SK-N-SH (cell line): ENCODE measurements at regions not wholly inside any gene's neighbourhood (a gene's known extent, or its start where the extent isn't known, plus 50 kb on each side); places are given as distances from the start of the nearest gene placed in this dataset.

Experiments
- CTCF ChIA-PET: fragments of 300-600, 350-600 bp; formaldehyde crosslinking; extraction: SDS; loops from one replicate; lab custom pipeline; 2021; lab: Yijun Ruan, JAX
- POLR2A ChIA-PET: fragments of 350-600 bp; sonication (Branson Sonifier 250); formaldehyde crosslinking; extraction: SDS; loops from one replicate; lab custom pipeline; 2020; ENCODE audit warnings: antibody characterized with exemption, inconsistent platforms; lab: Yijun Ruan, JAX
- DNase-seq: peaks from one replicate; pipeline ENCODE4 v3.0.0; 2012
- H2AFZ ChIP-seq: fragments of 200-600 bp; sonication (generic); 2 replicates; pipeline ENCODE4 v1.8.1; 2016; ENCODE audit warnings: antibody characterized with exemption, mild to moderate bottlenecking, low read depth
- H3F3A ChIP-seq: fragments of 200-600 bp; sonication (generic); replicated peaks from 2 replicates; pipeline ENCODE3; 2016; ENCODE audit warnings: antibody characterized with exemption, mild to moderate bottlenecking; ENCODE audit not compliant: insufficient read depth
- H3K27ac ChIP-seq, 2 experiments: fragments of 200-500 bp in 1 of 2; fragments of 200-600 bp in 1 of 2; sonication (Bioruptor generic) in 1 of 2; sonication (generic), shearing (Covaris generic) in 1 of 2; 2 replicates each; pipeline versions ENCODE4 v1.5.1 to v1.6.1; 2014 to 2016; ENCODE audit warnings: low read depth in 2 of 2, inconsistent platforms in 1 of 2, low read length in 1 of 2, mild to moderate bottlenecking in 1 of 2, mixed read lengths in 1 of 2
- H3K27me3 ChIP-seq: fragments of 200-600 bp; sonication (generic), shearing (Covaris generic); 2 replicates; pipeline ENCODE4 v1.6.1; 2016; ENCODE audit warnings: mixed run types; ENCODE audit not compliant: insufficient read depth
- H3K36me3 ChIP-seq, 2 experiments: fragments of 200-500 bp in 1 of 2; fragments of 200-600 bp in 1 of 2; sonication (Bioruptor generic) in 1 of 2; sonication (generic) in 1 of 2; replicated peaks in 1 of 2; 2 replicates each; pipeline versions ENCODE3 to v1.5.1; 2014 to 2016; ENCODE audit warnings: low read length in 1 of 2, mild to moderate bottlenecking in 1 of 2; ENCODE audit not compliant: insufficient read depth in 2 of 2, control insufficient read depth in 1 of 2
- H3K4me1 ChIP-seq, 2 experiments: fragments of 200-500 bp in 1 of 2; fragments of 200-600 bp in 1 of 2; sonication (Bioruptor generic) in 1 of 2; sonication (generic), shearing (Covaris generic) in 1 of 2; 2 replicates each; pipeline versions ENCODE4 v1.5.1 to v1.6.1; 2014 to 2016; ENCODE audit warnings: low read depth in 1 of 2, low read length in 1 of 2, mixed run types in 1 of 2; ENCODE audit not compliant: insufficient read depth in 2 of 2, control insufficient read depth in 1 of 2
- H3K4me2 ChIP-seq: fragments of 200-600 bp; sonication (generic), shearing (Covaris generic); 2 replicates; pipeline ENCODE4 v1.6.1; 2017; ENCODE audit warnings: mixed run types
- H3K4me3 ChIP-seq, 2 experiments: fragments of 200-500 bp in 1 of 2; fragments of 200-600 bp in 1 of 2; sonication (Bioruptor generic) in 1 of 2; sonication (generic), shearing (Covaris generic) in 1 of 2; 2 replicates each; pipeline versions ENCODE4 v1.5.1 to v1.8.1; 2014 to 2016; ENCODE audit warnings: low read depth in 2 of 2, inconsistent platforms in 1 of 2, low read length in 1 of 2, mild to moderate bottlenecking in 1 of 2, mixed read lengths in 1 of 2, moderate library complexity in 1 of 2
- H3K79me2 ChIP-seq: fragments of 200-600 bp; sonication (generic); 2 replicates; pipeline ENCODE4 v1.8.1; 2017; ENCODE audit warnings: mild to moderate bottlenecking; ENCODE audit not compliant: insufficient read depth
- H3K9ac ChIP-seq: fragments of 200-600 bp; sonication (generic); 2 replicates; pipeline ENCODE4 v1.6.1; 2017; ENCODE audit warnings: mixed run types
- H3K9me2 ChIP-seq: fragments of 200-600 bp; sonication (generic); 2 replicates; pipeline ENCODE4 v1.6.1; 2017; ENCODE audit warnings: mixed run types
- H3K9me3 ChIP-seq: fragments of 200-600 bp; sonication (generic); 2 replicates; pipeline ENCODE4 v1.6.1; 2017; ENCODE audit warnings: mixed run types, mild to moderate bottlenecking, moderate library complexity
- H4K20me1 ChIP-seq: fragments of 200-600 bp; sonication (generic); 2 replicates; pipeline ENCODE4 v1.6.1; 2017; ENCODE audit warnings: mild to moderate bottlenecking, mixed run types; ENCODE audit not compliant: insufficient read depth
- FOSL2 ChIP-seq: IDR thresholded peaks from 2 replicates; pipeline ENCODE4 v1.4.0; 2012; ENCODE audit warnings: low read depth, mild to moderate bottlenecking, moderate library complexity, borderline replicate concordance
- MEF2A ChIP-seq: IDR thresholded peaks from 2 replicates; pipeline ENCODE4 v1.4.0; 2012; ENCODE audit warnings: low read depth, borderline replicate concordance
- NRF1 ChIP-seq: IDR thresholded peaks from 2 replicates; pipeline ENCODE4 v1.6.1; 2012; ENCODE audit warnings: low read depth, mild to moderate bottlenecking, low read length
- RAD21 ChIP-seq: IDR thresholded peaks from 2 replicates; pipeline ENCODE4 v1.6.1; 2012; ENCODE audit warnings: mild to moderate bottlenecking, low read length
- RCOR1 ChIP-seq: fragments of 150-350 bp; IDR thresholded peaks from 2 replicates; pipeline ENCODE4 v1.6.1; 2017; ENCODE audit warnings: antibody characterized with exemption, low read length
- RXRA ChIP-seq: IDR thresholded peaks from 2 replicates; pipeline ENCODE4 v1.4.0; 2012; ENCODE audit warnings: low read depth, mild to moderate bottlenecking, borderline replicate concordance
- TAF1 ChIP-seq: IDR thresholded peaks from 2 replicates; pipeline ENCODE4 v1.6.1; 2012; ENCODE audit warnings: low read depth, mild to moderate bottlenecking, low read length, moderate library complexity, borderline replicate concordance
- YY1 ChIP-seq: IDR thresholded peaks from 2 replicates; pipeline ENCODE4 v1.4.0; 2012; ENCODE audit warnings: low read depth, mild to moderate bottlenecking
- WGBS: methylation state at CpG from one replicate; pipeline ENCODE4 v1.1.6; 2017; ENCODE audit warnings: low lambda C conversion rate; 5-methylcytosine and 5-hydroxymethylcytosine counted together
- TF ChIP-seq, protein P1 (sequence below): fragments of 200-600 bp; sonication (generic); IDR thresholded peaks from 2 replicates; pipeline ENCODE4 v1.6.1; 2017; ENCODE audit warnings: antibody characterized with exemption, mild to moderate bottlenecking, moderate library complexity
- TF ChIP-seq, protein P2 (sequence below): IDR thresholded peaks from 2 replicates; pipeline ENCODE4 v1.6.1; 2012; ENCODE audit warnings: mild to moderate bottlenecking, low read depth, low read length, moderate library complexity
- TF ChIP-seq, protein P3 (sequence below): fragments of 150-350 bp; IDR thresholded peaks from 2 replicates; pipeline ENCODE4 v1.6.1; 2017; ENCODE audit warnings: antibody characterized with exemption, low read length, low read depth, borderline replicate concordance
- TF ChIP-seq, protein P4 (sequence below): fragments of 150-350 bp; IDR thresholded peaks from 2 replicates; pipeline ENCODE4 v1.6.1; 2016; ENCODE audit warnings: mild to moderate bottlenecking, low read depth, low read length
- TF ChIP-seq, protein P5 (sequence below): IDR thresholded peaks from 2 replicates; pipeline ENCODE4; 2012

DNA sequence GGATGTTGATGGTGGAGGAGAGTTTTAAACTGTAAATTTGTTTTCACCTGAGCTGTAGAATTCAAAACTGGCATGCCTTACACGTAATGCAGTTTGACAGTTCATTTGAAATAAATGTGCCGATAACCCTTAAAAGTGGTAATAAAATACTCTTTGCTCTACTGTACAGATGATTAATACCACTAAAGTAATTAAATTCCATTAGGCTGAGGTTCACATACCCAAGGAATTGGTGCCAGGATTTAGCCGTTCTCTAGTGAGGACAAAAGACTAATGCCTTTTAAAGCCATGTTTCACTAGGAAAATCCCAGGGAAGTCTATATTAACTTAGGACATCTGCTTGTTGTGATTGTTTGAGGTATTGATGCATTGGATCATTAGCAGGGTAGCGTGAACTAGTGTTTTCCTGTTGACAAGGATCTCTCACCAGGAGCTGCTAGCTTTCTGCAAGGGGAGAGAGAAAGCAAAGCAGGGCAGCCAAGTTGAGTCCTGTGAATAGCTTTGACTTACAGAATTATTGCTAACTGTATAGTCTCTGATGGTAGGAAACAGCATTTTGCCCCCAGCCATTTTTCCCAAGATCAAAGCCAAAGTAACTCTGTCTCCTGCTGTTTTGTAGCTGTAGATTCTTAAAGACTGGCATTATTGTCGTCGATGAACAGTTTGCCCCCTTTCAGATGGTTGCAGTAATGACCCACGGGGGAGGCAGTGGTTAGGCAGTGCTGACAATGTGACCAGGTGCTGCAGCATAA is 280.9 kb upstream of the FANCL start:
- no peak overlapping the region for H2AFZ ChIP-seq
- no peaks in the 10 kb centered on the region for H4K20me1 ChIP-seq
- no peaks in the 10 kb centered on the region for H3F3A ChIP-seq
- TF ChIP-seq, protein P1, sequence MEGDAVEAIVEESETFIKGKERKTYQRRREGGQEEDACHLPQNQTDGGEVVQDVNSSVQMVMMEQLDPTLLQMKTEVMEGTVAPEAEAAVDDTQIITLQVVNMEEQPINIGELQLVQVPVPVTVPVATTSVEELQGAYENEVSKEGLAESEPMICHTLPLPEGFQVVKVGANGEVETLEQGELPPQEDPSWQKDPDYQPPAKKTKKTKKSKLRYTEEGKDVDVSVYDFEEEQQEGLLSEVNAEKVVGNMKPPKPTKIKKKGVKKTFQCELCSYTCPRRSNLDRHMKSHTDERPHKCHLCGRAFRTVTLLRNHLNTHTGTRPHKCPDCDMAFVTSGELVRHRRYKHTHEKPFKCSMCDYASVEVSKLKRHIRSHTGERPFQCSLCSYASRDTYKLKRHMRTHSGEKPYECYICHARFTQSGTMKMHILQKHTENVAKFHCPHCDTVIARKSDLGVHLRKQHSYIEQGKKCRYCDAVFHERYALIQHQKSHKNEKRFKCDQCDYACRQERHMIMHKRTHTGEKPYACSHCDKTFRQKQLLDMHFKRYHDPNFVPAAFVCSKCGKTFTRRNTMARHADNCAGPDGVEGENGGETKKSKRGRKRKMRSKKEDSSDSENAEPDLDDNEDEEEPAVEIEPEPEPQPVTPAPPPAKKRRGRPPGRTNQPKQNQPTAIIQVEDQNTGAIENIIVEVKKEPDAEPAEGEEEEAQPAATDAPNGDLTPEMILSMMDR, result no peak
- TF ChIP-seq NRF1 (no peak), MEF2A (no peak), TAF1 (no peak), RCOR1 (no peak), YY1 (no peak), FOSL2 (no peak), RXRA (no peak), RAD21 (no peak)
- TF ChIP-seq, protein P2, sequence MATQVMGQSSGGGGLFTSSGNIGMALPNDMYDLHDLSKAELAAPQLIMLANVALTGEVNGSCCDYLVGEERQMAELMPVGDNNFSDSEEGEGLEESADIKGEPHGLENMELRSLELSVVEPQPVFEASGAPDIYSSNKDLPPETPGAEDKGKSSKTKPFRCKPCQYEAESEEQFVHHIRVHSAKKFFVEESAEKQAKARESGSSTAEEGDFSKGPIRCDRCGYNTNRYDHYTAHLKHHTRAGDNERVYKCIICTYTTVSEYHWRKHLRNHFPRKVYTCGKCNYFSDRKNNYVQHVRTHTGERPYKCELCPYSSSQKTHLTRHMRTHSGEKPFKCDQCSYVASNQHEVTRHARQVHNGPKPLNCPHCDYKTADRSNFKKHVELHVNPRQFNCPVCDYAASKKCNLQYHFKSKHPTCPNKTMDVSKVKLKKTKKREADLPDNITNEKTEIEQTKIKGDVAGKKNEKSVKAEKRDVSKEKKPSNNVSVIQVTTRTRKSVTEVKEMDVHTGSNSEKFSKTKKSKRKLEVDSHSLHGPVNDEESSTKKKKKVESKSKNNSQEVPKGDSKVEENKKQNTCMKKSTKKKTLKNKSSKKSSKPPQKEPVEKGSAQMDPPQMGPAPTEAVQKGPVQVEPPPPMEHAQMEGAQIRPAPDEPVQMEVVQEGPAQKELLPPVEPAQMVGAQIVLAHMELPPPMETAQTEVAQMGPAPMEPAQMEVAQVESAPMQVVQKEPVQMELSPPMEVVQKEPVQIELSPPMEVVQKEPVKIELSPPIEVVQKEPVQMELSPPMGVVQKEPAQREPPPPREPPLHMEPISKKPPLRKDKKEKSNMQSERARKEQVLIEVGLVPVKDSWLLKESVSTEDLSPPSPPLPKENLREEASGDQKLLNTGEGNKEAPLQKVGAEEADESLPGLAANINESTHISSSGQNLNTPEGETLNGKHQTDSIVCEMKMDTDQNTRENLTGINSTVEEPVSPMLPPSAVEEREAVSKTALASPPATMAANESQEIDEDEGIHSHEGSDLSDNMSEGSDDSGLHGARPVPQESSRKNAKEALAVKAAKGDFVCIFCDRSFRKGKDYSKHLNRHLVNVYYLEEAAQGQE, result no peak
- TF ChIP-seq, protein P3, sequence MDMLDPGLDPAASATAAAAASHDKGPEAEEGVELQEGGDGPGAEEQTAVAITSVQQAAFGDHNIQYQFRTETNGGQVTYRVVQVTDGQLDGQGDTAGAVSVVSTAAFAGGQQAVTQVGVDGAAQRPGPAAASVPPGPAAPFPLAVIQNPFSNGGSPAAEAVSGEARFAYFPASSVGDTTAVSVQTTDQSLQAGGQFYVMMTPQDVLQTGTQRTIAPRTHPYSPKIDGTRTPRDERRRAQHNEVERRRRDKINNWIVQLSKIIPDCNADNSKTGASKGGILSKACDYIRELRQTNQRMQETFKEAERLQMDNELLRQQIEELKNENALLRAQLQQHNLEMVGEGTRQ, result no peak
- TF ChIP-seq, protein P4, sequence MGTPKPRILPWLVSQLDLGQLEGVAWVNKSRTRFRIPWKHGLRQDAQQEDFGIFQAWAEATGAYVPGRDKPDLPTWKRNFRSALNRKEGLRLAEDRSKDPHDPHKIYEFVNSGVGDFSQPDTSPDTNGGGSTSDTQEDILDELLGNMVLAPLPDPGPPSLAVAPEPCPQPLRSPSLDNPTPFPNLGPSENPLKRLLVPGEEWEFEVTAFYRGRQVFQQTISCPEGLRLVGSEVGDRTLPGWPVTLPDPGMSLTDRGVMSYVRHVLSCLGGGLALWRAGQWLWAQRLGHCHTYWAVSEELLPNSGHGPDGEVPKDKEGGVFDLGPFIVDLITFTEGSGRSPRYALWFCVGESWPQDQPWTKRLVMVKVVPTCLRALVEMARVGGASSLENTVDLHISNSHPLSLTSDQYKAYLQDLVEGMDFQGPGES, result no peak
- TF ChIP-seq, protein P5, sequence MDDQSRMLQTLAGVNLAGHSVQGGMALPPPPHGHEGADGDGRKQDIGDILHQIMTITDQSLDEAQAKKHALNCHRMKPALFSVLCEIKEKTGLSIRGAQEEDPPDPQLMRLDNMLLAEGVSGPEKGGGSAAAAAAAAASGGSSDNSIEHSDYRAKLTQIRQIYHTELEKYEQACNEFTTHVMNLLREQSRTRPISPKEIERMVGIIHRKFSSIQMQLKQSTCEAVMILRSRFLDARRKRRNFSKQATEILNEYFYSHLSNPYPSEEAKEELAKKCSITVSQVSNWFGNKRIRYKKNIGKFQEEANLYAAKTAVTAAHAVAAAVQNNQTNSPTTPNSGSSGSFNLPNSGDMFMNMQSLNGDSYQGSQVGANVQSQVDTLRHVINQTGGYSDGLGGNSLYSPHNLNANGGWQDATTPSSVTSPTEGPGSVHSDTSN, result no peak
- H3K9ac ChIP-seq, result no peak overlapping the region
- DNase-seq, result peak; percentile 9
- H3K4me3 ChIP-seq, result no peak overlapping the region; a peak in 1 of 4 replicates
- no peaks in the 10 kb centered on the region; the same call in 1 of the 2 replicates for H3K27me3 ChIP-seq
- no peaks in the 10 kb centered on the region for H3K36me3 ChIP-seq
- ChIA-PET CTCF (interaction anchor here (1.0 to 1.5 kb wide), 2 partner anchors 32 to 74 kb away, joined by 3 to 4 read pairs; no protein-coding TSS in a partner anchor), POLR2A (no interaction called here)
- H3K27ac ChIP-seq, result peak overlapping the region in 1 of 2 experiments; percentile 78; a peak in 2 of 4 replicates
- H3K4me1 ChIP-seq, result peaks cover 0 to 8% of the 10 kb centered on the region in 2 experiments; a peak in 2 of 4 replicates
- no peaks in the 10 kb centered on the region for H3K9me3 ChIP-seq
- 39% methylated on average over 7 of the region's 7 CpGs for WGBS
- no peaks in the 10 kb centered on the region for H3K79me2 ChIP-seq
- H3K9me2 ChIP-seq, result no peaks in the 10 kb centered on the region
- H3K4me2 ChIP-seq, result no peak overlapping the region
